Tibial artery (tissue), 4 donors: ENCODE measurements at regions not wholly inside any gene's neighbourhood (a gene's known extent, or its start where the extent isn't known, plus 50 kb on each side); places are given as distances from the start of the nearest gene placed in this dataset.
"Not testable (repeated sequence)": the region's sequence is repeated elsewhere in the genome, so short reads cannot be mapped to it uniquely, and the experiment has no call there.

ENCODE experiments used
- DNase-seq, 2 donors: peaks; one replicate each; pipeline ENCODE4 v3.0.0-alpha.2; 2019
- H3K27ac ChIP-seq, 2 donors: fragments of 200-600 bp; sonication (generic) in 1 of 2; 1 replicate in 1 of 2; 2 replicates in 1 of 2; pipeline ENCODE4 v1.5.1; 2018 to 2019; ENCODE audit warnings: mild to moderate bottlenecking in 1 of 2
- H3K27me3 ChIP-seq, 2 donors: fragments of 200-600 bp; sonication (generic) in 1 of 2; one replicate each; pipeline versions ENCODE4 v1.5.1 to v1.6.0; 2016 to 2019
- H3K36me3 ChIP-seq, 3 donors: fragments of 200-600 bp; sonication (generic) in 2 of 3; one replicate each; pipeline ENCODE4 v1.5.1; 2016 to 2019; ENCODE audit warnings: mild to moderate bottlenecking in 2 of 3
- H3K4me1 ChIP-seq, 4 donors: fragments of 200-600 bp; sonication (generic) in 2 of 4; 1 replicate in 3 of 4; 2 replicates in 1 of 4; pipeline ENCODE4 v1.5.1; 2016 to 2019
- H3K4me3 ChIP-seq, 2 donors: fragments of 200-600 bp; sonication (generic) in 1 of 2; 1 replicate in 1 of 2; 2 replicates in 1 of 2; pipeline ENCODE4 v1.5.1; 2018 to 2019; ENCODE audit warnings: mild to moderate bottlenecking in 2 of 2
- H3K9me3 ChIP-seq, 3 donors: fragments of 200-600 bp; sonication (generic) in 1 of 3; one replicate each; pipeline ENCODE4 v1.5.1; 2016 to 2019
- intact Hi-C: fragments of 100-400 bp; cut with DNase I; formaldehyde crosslinking; loops from one replicate; pipeline ENCODE4 v1.15.0; 2023; ENCODE audit warnings: low total_unique reads
- TF ChIP-seq, protein P1 (sequence below), 2 experiments: fragments of 200-600 bp in 1 of 2; fragments of 450-650 bp in 1 of 2; IDR thresholded peaks; one replicate each; pipeline ENCODE4 v1.5.1; 2017 to 2019; ENCODE audit warnings: antibody characterized with exemption in 2 of 2, mild to moderate bottlenecking in 1 of 2, moderate library complexity in 1 of 2

DNA sequence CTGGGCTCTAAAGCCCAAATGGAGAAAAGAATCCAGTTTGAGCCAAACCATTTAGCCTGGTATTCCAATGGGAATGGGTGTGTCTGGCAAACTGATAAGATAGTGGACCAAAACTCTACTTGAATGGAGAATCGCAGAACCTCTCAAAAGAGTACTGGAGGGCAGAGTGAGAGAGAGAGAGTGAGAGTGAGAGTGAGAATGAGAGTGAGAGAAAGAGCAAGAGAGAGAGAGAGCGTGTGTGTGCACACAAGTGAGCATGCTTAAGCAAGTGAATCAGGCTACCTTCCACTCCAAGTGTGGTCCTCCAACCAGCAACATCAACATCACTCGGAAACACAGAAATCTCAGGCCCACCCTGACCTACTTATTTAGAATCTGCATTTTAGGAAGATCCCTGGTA lies 58.8 kb downstream of the UQCRFS1 start:
- no peak for DNase-seq
- no peak overlapping the region for H3K4me3 ChIP-seq
- no peaks in the 10 kb centered on the region for H3K36me3 ChIP-seq
- no peak overlapping the region for H3K27ac ChIP-seq
- TF ChIP-seq, protein P1, sequence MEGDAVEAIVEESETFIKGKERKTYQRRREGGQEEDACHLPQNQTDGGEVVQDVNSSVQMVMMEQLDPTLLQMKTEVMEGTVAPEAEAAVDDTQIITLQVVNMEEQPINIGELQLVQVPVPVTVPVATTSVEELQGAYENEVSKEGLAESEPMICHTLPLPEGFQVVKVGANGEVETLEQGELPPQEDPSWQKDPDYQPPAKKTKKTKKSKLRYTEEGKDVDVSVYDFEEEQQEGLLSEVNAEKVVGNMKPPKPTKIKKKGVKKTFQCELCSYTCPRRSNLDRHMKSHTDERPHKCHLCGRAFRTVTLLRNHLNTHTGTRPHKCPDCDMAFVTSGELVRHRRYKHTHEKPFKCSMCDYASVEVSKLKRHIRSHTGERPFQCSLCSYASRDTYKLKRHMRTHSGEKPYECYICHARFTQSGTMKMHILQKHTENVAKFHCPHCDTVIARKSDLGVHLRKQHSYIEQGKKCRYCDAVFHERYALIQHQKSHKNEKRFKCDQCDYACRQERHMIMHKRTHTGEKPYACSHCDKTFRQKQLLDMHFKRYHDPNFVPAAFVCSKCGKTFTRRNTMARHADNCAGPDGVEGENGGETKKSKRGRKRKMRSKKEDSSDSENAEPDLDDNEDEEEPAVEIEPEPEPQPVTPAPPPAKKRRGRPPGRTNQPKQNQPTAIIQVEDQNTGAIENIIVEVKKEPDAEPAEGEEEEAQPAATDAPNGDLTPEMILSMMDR (IDR thresholded peaks at IDR 0.05) = no peak
- no peaks in the 10 kb centered on the region for H3K27me3 ChIP-seq
- H3K4me1 ChIP-seq = no peaks in the 10 kb centered on the region
- H3K9me3 ChIP-seq = peaks cover 0 to 23% (median 19%) of the 10 kb centered on the region in 3 donors
- intact Hi-C loops = no loop called here

DNA sequence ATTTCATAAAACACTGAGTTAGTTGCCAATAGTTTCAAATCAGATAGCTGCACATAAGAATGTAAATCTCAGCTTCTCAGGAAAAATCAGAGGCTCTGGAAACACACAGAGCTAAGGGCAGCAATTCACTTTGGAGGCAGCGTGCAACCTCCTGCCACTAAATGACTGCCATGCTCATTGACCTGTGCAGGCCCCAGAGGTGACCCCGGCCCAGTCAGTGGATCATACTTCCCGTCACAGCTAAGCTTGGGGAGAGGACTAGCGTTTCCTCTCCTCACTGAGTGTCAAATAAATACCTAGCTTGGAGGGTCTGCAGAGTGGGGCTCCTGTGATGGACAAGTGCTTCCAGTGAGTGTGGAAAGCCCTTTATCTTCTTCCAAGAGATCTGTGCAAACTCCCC lies 67.2 kb downstream of the UQCRFS1 start:
- no peak overlapping the region for H3K27ac ChIP-seq
- DNase-seq = no peak
- TF ChIP-seq, protein P1 (IDR thresholded peaks at IDR 0.05) = no peak
- no peak overlapping the region for H3K4me3 ChIP-seq
- no peaks in the 10 kb centered on the region for H3K36me3 ChIP-seq
- H3K27me3 ChIP-seq = no peaks in the 10 kb centered on the region
- no peaks in the 10 kb centered on the region for H3K4me1 ChIP-seq
- peaks cover 0 to 10% (median 8%) of the 10 kb centered on the region in 3 donors for H3K9me3 ChIP-seq
- intact Hi-C loops = no loop called here

DNA sequence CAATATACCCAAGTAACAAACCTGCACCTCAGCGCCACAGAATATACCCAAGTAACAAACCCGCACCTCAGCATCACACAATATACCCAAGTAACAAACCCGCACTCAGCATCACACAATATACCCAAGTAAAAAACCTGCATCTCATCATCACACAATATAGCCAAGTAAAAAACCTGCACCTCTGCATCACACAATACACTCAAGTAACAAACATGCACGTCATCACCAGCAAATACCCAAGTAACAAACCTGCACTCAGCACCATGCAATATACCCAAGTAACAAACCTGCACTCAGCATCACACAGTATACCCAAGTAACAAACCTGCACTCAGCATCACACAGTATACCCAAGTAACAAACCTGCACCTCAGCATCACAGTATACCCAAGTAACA lies 69.8 kb downstream of the UQCRFS1 start:
- TF ChIP-seq, protein P1 (IDR thresholded peaks at IDR 0.05) = no peak
- no peaks in the 10 kb centered on the region for H3K36me3 ChIP-seq
- H3K4me1 ChIP-seq = no peaks in the 10 kb centered on the region
- no peak overlapping the region for H3K27ac ChIP-seq
- H3K9me3 ChIP-seq = peaks cover 6 to 34% (median 33%) of the 10 kb centered on the region in 3 donors
- DNase-seq = no peak
- no peak overlapping the region for H3K4me3 ChIP-seq
- no peaks in the 10 kb centered on the region for H3K27me3 ChIP-seq
- intact Hi-C loops = no loop called here

DNA sequence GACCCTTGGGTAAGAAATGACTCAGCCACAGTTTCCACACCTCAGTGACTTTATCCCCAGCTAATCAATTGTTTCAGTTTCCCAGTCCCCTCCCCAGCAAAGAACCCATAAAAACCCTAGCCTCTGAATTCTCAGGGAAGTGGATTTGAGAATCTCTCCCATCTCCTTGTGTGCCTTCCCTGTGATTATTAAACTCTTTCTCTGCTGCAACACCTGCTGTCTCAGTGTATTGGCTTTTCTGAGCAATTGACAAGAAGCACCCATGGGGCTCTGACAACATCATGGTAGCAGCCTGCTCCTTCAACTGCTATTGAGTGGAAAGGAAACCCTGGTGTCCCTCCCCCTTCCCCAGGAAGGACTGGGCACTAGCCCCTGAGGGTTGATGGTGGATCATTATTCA lies 73.7 kb downstream of the UQCRFS1 start:
- H3K9me3 ChIP-seq = peaks cover 6 to 34% (median 33%) of the 10 kb centered on the region in 3 donors
- no peak overlapping the region for H3K4me3 ChIP-seq
- no peak overlapping the region for H3K27ac ChIP-seq
- H3K27me3 ChIP-seq = no peaks in the 10 kb centered on the region
- DNase-seq = no peak
- no peaks in the 10 kb centered on the region for H3K36me3 ChIP-seq
- no peaks in the 10 kb centered on the region for H3K4me1 ChIP-seq
- intact Hi-C loops = no loop called here
- TF ChIP-seq, protein P1 (IDR thresholded peaks at IDR 0.05) = no peak

DNA sequence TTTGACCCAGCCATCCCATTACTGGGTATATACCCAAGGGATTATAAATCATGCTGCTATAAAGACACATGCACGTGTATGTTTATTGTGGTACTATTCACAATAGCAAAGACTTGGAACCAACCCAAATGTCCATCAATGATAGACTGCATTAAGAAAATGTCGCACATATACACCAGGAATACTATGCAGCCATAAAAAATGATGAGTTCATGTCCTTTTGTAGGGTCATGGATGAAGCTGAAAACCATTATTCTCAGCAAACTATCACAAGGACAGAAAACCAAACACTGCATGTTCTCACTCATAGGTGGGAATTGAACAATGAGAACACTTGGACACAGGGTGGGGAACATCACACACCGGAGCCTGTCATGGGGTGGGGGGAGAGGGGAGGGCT lies 74.7 kb downstream of the UQCRFS1 start:
- H3K4me1 ChIP-seq, DNase-seq, H3K4me3 ChIP-seq, H3K36me3 ChIP-seq, intact Hi-C loops, H3K27ac ChIP-seq, H3K27me3 ChIP-seq: not testable (repeated sequence)
- peaks cover 6 to 34% (median 33%) of the 10 kb centered on the region in 3 donors for H3K9me3 ChIP-seq

DNA sequence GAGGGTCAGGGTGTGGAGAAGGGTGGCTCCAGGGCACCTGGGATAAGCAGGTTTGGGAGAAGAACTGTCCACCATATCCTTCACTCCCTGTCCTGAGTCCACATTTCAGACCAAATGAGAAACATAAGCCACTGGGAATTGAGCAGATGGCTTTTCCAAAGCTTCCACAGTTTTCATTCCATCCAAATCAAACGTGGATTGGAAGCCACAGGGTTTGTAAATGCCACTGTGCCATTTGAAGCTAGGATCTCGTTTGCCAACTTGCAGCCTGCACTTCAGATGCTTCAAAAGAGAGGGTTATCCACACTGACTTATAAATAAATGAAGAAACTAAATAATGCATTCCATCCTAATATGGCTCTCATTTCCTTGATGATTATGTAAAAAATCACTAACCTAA lies 81.5 kb downstream of the UQCRFS1 start:
- no peaks in the 10 kb centered on the region for H3K4me1 ChIP-seq
- no peaks in the 10 kb centered on the region for H3K36me3 ChIP-seq
- H3K4me3 ChIP-seq = no peak overlapping the region
- TF ChIP-seq, protein P1 (IDR thresholded peaks at IDR 0.05) = no peak
- DNase-seq = no peak
- no peak overlapping the region for H3K27ac ChIP-seq
- peaks cover 0 to 8% (median 0%) of the 10 kb centered on the region in 3 donors for H3K9me3 ChIP-seq
- H3K27me3 ChIP-seq = no peaks in the 10 kb centered on the region
- intact Hi-C loops = no loop called here
